Natural killer cell (primary cell): ENCODE measurements at regions not wholly inside any gene's neighbourhood (a gene's known extent, or its start where the extent isn't known, plus 50 kb on each side); places are given as distances from the start of the nearest gene placed in this dataset.

Source experiments
- ATAC-seq, 3 donors: fragments of 150-1000 bp in 2 of 3; fragments of 200-7000 bp in 1 of 3; cut with Tn5 transposase; 1 replicate in 1 of 3; 2 replicates in 2 of 3; pipeline ENCODE4 v1.10.0; 2021; ENCODE audit warnings: mild to moderate bottlenecking in 2 of 3, moderate library complexity in 2 of 3
- DNase-seq, 2 donors: peaks; one replicate each; pipeline versions ENCODE4 v3.0.0 to v3.0.0-alpha.2; 2013 to 2021; ENCODE audit warnings: mixed read lengths in 1 of 2
- H3K27ac ChIP-seq: one replicate; pipeline ENCODE4 v1.5.1; 2013; ENCODE audit warnings: mild to moderate bottlenecking, low read length
- H3K27me3 ChIP-seq: one replicate; pipeline ENCODE4 v1.6.1; 2013; ENCODE audit warnings: low read length; ENCODE audit not compliant: control insufficient read depth, insufficient read depth
- H3K36me3 ChIP-seq: one replicate; pipeline ENCODE4 v1.6.1; 2013; ENCODE audit warnings: low read length; ENCODE audit not compliant: control insufficient read depth, insufficient read depth
- H3K4me1 ChIP-seq: one replicate; pipeline ENCODE4 v1.6.1; 2013; ENCODE audit warnings: low read length; ENCODE audit not compliant: control insufficient read depth, insufficient read depth
- H3K4me3 ChIP-seq: one replicate; pipeline ENCODE4 v1.5.1; 2013; ENCODE audit warnings: low read length
- H3K9me3 ChIP-seq: one replicate; pipeline ENCODE4 v1.6.1; 2013; ENCODE audit warnings: low read length; ENCODE audit not compliant: control insufficient read depth, insufficient read depth
- H3K27ac Mint-ChIP-seq, 2 donors: one replicate each; pipeline ENCODE4 v1.8.0; 2022; ENCODE audit warnings: mild to moderate bottlenecking in 2 of 2, mixed read lengths in 2 of 2, moderate library complexity in 1 of 2
- H3K27me3 Mint-ChIP-seq, 2 donors: one replicate each; pipeline ENCODE4 v1.8.0; 2022; ENCODE audit warnings: low read depth in 2 of 2, mixed read lengths in 2 of 2
- H3K36me3 Mint-ChIP-seq: one replicate; pipeline ENCODE4 v1.8.0; 2022; ENCODE audit warnings: mixed read lengths
- H3K4me1 Mint-ChIP-seq, 2 donors: one replicate each; pipeline ENCODE4 v1.8.0; 2022; ENCODE audit warnings: mixed read lengths in 2 of 2
- H3K4me3 Mint-ChIP-seq: one replicate; pipeline ENCODE4 v1.8.0; 2022; ENCODE audit warnings: mild to moderate bottlenecking, moderate library complexity, mixed read lengths
- H3K9me3 Mint-ChIP-seq, 2 donors: one replicate each; pipeline ENCODE4 v1.8.0; 2022; ENCODE audit warnings: mixed read lengths in 2 of 2
- CTCF ChIP-seq: fragments of 200-600 bp; IDR thresholded peaks from one replicate; pipeline ENCODE4 v1.8.0; 2022; ENCODE audit warnings: antibody characterized with exemption
- WGBS: methylation state at CpG from one replicate; pipeline ENCODE4 v1.1.7; 2013; ENCODE audit warnings: missing lambda C conversion rate; ENCODE audit not compliant: insufficient coverage; 5-methylcytosine and 5-hydroxymethylcytosine counted together
- intact Hi-C: fragments of 100-400 bp; cut with micrococcal nuclease; formaldehyde crosslinking; loops from one replicate; pipeline ENCODE4 v1.14.2; 2022

GRCh38 chr1:168833801-168834224, 104.8 kb upstream of the DPT start:
- peak overlapping the region; percentile 65 for H3K4me3 Mint-ChIP-seq
- peaks cover 29 to 33% of the 10 kb centered on the region in 2 donors for H3K4me1 Mint-ChIP-seq
- no peaks in the 10 kb centered on the region for H3K9me3 ChIP-seq
- 45% methylated on average over 4 of the region's 4 CpGs for WGBS
- intact Hi-C loops = no loop called here
- no peaks in the 10 kb centered on the region for H3K36me3 ChIP-seq
- no peaks in the 10 kb centered on the region for H3K36me3 Mint-ChIP-seq
- peak; percentile 81 to 95 (median 84) for ATAC-seq
- no peaks in the 10 kb centered on the region for H3K27me3 ChIP-seq
- H3K27me3 Mint-ChIP-seq = no peaks in the 10 kb centered on the region
- peaks cover 12% of the 10 kb centered on the region for H3K4me1 ChIP-seq
- H3K4me3 ChIP-seq = no peak overlapping the region
- no peaks in the 10 kb centered on the region for H3K9me3 Mint-ChIP-seq
- peak overlapping the region; percentile 6 for H3K27ac ChIP-seq
- no peak for TF ChIP-seq CTCF
- peak overlapping the region; percentile 71 to 91 for H3K27ac Mint-ChIP-seq
- peak in 1 of 2 donors; percentile 30 for DNase-seq

DNA sequence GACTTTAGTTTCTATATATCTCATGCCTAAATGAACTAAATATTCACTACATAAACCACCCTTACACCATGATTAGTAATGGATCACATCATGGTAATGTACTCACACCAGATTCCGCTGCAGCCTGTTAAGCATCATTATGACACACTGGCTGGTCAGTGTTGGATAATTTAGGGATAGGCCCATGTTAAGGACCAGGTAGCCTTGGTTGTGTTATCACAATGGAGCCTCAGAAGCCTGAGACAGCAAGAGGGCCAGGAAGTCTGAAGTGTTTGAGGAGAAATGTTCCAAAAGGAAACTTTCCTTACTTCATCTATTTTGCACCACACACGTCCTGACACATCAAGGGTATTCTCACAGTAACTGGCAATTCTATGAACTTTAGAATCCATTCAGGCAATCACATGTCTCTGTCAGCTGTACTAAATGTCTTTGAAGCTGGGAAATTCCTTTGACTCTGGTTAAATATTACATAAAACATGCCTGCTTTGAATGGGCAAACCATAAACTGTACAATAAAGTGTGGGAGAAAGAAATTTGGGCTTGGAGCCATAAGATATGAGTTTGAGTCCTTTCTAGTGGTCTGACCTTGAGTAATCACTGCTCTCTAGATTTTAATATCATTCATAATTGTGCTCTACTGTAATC, 105.3 kb upstream of the DPT start:
- Mint-ChIP-seq H3K27me3 (no peaks in the 10 kb centered on the region), H3K27ac (peak overlapping the region; percentile 71 to 91), H3K9me3 (no peaks in the 10 kb centered on the region), H3K4me1 (peaks cover 29 to 33% of the 10 kb centered on the region in 2 donors), H3K36me3 (no peaks in the 10 kb centered on the region), H3K4me3 (peak overlapping the region; percentile 65)
- Histone ChIP-seq H3K9me3 (no peaks in the 10 kb centered on the region), H3K27ac (peak overlapping the region; percentile 6), H3K27me3 (no peaks in the 10 kb centered on the region), H3K36me3 (no peaks in the 10 kb centered on the region), H3K4me3 (no peak overlapping the region), H3K4me1 (peaks cover 12% of the 10 kb centered on the region)
- no peak for DNase-seq
- WGBS = 72% methylated on average over 2 of the region's 2 CpGs
- TF ChIP-seq CTCF = no peak
- peak in 1 of 3 donors; percentile 9 for ATAC-seq
- intact Hi-C loops = no loop called here

- intact Hi-C loops = no loop called here
- TF ChIP-seq CTCF = no peak
- H3K27me3 ChIP-seq = no peaks in the 10 kb centered on the region
- peaks cover 12% of the 10 kb centered on the region for H3K4me1 ChIP-seq
- H3K27me3 Mint-ChIP-seq = no peaks in the 10 kb centered on the region
- H3K4me3 Mint-ChIP-seq = no peak overlapping the region
- ATAC-seq (no peak), DNase-seq (no peak)
- H3K27ac ChIP-seq = no peak overlapping the region
- H3K27ac Mint-ChIP-seq = no peak overlapping the region
- no peaks in the 10 kb centered on the region for H3K9me3 Mint-ChIP-seq
- H3K4me3 ChIP-seq = no peak overlapping the region
- no peaks in the 10 kb centered on the region for H3K36me3 Mint-ChIP-seq
- H3K9me3 ChIP-seq = no peaks in the 10 kb centered on the region
- WGBS = no CpG with 5 or more reads among the region's 1 CpG
- peaks cover 29 to 33% of the 10 kb centered on the region in 2 donors for H3K4me1 Mint-ChIP-seq
- H3K36me3 ChIP-seq = no peaks in the 10 kb centered on the region
Observed at GRCh38 chr1:168835176-168835575, 106.2 kb upstream of the DPT start.

DNA sequence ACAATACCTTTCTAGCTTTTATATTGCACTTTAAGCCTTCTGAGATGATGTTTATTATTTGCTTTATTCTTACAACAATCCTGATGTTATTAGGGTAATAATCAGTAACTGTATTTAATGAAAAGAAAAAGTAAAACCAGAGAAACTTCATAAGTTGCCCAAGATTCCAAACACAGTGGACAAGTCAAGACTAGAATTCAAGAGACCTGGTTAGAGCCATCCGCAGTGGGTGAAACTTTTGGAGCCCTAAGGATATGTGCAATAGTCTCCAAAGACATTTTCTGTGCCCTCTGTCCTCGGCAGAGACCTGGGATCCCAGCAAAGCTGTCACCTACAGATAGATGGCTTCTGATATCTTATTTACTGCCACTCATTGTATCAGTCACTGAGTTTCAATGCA, 106.8 kb upstream of the DPT start:
- Histone ChIP-seq H3K4me1 (peaks cover 12% of the 10 kb centered on the region), H3K9me3 (no peaks in the 10 kb centered on the region), H3K27ac (no peak overlapping the region), H3K27me3 (no peaks in the 10 kb centered on the region), H3K4me3 (no peak overlapping the region), H3K36me3 (no peaks in the 10 kb centered on the region)
- peaks cover 0 to 3% of the 10 kb centered on the region in 2 donors for H3K27me3 Mint-ChIP-seq
- ATAC-seq (no peak), DNase-seq (no peak)
- intact Hi-C loops = no loop called here
- H3K27ac Mint-ChIP-seq = no peak overlapping the region
- H3K4me1 Mint-ChIP-seq = peaks cover 29 to 33% of the 10 kb centered on the region in 2 donors
- WGBS = 98% methylated on average over 2 of the region's 2 CpGs
- TF ChIP-seq CTCF = no peak
- H3K9me3 Mint-ChIP-seq = no peaks in the 10 kb centered on the region
- H3K4me3 Mint-ChIP-seq = no peak overlapping the region
- H3K36me3 Mint-ChIP-seq = no peaks in the 10 kb centered on the region
